ENCODE measurements at regions not wholly inside any gene's neighbourhood (a gene's known extent, or its start where the extent isn't known, plus 50 kb on each side); places are given as distances from the start of the nearest gene placed in this dataset.
A peak's percentile ranks its signal among the peaks of the same experiment; 100 is the strongest.
"Not testable (repeated sequence)": the region's sequence is repeated elsewhere in the genome, so short reads cannot be mapped to it uniquely, and the experiment has no call there.

DNA sequence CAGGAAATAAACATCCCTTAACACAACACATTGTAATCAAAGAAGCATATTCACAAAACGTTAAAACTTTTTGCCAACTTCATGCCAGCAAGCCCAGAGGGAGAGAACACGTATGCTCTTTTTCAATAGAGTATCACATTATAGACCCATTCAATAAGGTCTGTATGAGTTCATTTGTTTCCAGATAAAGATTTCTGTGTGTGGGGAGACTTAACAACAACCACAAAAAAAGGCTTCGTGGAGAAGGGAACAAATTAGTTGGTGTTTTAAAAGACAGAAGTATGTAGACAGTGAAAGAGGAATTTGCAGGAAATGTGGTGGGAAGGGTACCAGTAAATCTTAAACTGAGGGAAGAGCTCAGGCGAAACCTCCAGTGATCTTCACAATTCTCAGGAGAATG, 103.4 kb downstream of the SPDYE17 start:
- H3K4me3 ChIP-seq (replicated peaks; ENCODE audit: low read depth, low read length); DNase-seq (ENCODE audit: extremely low read depth, low read depth): not testable (repeated sequence)

DNA sequence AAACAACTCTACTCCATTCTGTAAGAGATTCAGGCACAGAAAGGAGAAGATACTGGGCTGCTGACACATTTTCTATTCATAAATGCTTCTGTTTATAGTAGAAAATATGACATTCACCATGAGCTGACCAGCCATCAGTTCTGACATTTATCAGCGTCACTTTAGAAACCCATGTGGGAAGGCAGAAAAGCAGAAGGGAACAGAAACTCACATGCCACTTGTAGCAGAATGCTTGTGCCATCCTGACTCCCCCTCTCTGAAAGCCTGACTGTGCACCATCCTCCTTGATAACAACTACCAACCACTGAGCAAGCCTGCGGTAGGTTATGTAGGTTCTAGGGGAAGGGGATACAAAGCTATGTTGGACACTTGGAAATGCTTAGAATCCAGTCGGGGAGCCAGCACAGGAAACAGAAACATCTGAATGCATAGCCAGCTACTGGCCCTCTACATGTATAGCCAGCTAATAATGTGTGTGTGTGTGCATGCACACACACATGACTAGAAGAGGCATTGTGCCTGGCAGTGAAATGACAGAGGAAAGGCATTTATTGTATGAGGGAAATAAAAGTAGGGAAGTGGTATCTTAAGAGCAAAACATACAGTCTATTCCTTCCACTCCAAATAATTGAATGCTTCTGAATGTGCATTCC, 104.3 kb downstream of the SPDYE17 start:
- DNase-seq (ENCODE audit: extremely low read depth, low read depth); H3K4me3 ChIP-seq (replicated peaks; ENCODE audit: low read depth, low read length): not testable (repeated sequence)

DNA sequence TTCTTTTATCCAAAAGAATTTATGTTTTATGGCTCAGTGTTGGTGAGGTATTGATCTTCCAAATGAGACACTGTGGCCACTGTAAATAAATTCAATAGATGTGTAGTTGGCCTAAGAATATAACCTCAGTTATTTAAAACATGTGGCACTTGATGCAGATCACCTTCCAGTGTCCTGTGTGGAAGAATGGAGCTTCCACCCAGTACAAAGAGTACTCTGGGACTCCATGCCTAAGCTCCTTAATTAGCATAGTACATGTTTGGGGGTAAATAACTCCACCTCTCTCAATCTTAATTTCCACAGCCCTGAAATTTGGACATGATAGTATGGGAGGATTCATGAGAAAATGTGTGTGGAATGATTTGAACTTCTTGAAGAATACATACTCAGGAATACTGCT, 105.7 kb downstream of the SPDYE17 start:
- not testable (repeated sequence) for H3K4me3 ChIP-seq (replicated peaks; ENCODE audit: low read depth, low read length)

DNA sequence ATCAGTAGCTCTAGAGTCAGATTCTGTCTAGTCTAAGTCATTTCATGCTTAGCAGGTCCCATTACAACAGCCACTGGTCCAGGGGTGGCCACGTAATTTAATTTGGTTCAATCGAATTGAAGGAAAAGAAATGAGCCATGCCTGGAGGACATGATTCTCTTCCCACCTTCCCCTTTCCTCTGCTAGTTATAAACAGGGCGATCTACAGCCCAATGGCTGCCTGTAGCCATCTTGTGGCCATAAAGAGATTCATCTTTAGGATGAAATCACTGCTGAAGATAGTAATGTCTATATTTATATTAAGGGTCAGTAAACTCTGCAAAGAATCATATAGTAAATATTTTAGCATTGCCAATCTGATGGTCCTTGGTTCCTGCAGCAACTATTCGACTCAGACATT, 107.4 kb downstream of the SPDYE17 start:
- TF ChIP-seq, protein P1, sequence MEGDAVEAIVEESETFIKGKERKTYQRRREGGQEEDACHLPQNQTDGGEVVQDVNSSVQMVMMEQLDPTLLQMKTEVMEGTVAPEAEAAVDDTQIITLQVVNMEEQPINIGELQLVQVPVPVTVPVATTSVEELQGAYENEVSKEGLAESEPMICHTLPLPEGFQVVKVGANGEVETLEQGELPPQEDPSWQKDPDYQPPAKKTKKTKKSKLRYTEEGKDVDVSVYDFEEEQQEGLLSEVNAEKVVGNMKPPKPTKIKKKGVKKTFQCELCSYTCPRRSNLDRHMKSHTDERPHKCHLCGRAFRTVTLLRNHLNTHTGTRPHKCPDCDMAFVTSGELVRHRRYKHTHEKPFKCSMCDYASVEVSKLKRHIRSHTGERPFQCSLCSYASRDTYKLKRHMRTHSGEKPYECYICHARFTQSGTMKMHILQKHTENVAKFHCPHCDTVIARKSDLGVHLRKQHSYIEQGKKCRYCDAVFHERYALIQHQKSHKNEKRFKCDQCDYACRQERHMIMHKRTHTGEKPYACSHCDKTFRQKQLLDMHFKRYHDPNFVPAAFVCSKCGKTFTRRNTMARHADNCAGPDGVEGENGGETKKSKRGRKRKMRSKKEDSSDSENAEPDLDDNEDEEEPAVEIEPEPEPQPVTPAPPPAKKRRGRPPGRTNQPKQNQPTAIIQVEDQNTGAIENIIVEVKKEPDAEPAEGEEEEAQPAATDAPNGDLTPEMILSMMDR (IDR thresholded peaks at IDR 0.05; ENCODE audit: low read depth, low read length, missing control alignments), result peak; percentile 5
- not testable (repeated sequence) for H3K4me3 ChIP-seq (replicated peaks; ENCODE audit: low read depth, low read length); DNase-seq (ENCODE audit: extremely low read depth, low read depth)

More for the DNA sequence above, 105.7 kb downstream of the SPDYE17 start:
- DNase-seq (ENCODE audit: extremely low read depth, low read depth), result not testable (repeated sequence)

DNA sequence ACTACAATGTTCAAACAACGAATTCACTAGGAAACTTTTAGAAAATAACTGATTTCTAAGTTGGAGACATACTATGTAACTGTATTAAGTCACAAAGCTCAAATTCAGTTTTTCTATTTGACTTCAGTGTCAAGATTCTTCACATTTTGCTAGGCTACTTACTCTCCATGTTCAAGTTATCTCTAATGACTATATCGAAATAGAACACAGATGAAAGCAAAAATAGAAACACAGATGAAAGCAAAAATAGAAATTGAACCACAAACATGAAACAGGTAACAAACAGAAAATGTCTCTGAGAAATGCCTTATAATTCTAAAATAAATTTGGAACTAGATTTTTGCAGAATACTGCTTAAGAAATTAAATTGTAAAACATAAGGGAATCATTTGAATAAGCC, 113.5 kb downstream of the SPDYE17 start:
- DNase-seq (ENCODE audit: extremely low read depth, low read depth); H3K4me3 ChIP-seq (replicated peaks; ENCODE audit: low read depth, low read length): not testable (repeated sequence)

DNA sequence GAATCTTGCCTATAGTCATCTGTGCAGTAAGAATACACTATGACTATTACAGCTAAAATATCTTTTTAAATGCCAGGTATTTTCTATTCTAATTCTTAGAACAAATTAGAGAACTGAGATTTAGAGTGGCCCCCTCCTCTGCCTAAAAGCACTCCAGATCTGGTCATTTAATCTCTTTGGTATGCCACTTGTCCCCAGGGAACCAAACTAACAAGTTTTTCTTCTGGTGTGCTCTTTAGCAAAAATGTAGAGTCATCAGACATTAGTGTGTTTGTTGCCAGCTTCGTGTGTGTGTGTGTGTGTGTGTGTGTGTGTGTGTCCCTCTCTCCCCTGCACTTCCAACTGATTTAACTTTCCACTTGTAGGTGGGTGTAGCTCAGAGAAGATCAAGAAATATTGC, 117.8 kb downstream of the SPDYE17 start:
- not testable (repeated sequence) for DNase-seq (ENCODE audit: extremely low read depth, low read depth); H3K4me3 ChIP-seq (replicated peaks; ENCODE audit: low read depth, low read length)

DNA sequence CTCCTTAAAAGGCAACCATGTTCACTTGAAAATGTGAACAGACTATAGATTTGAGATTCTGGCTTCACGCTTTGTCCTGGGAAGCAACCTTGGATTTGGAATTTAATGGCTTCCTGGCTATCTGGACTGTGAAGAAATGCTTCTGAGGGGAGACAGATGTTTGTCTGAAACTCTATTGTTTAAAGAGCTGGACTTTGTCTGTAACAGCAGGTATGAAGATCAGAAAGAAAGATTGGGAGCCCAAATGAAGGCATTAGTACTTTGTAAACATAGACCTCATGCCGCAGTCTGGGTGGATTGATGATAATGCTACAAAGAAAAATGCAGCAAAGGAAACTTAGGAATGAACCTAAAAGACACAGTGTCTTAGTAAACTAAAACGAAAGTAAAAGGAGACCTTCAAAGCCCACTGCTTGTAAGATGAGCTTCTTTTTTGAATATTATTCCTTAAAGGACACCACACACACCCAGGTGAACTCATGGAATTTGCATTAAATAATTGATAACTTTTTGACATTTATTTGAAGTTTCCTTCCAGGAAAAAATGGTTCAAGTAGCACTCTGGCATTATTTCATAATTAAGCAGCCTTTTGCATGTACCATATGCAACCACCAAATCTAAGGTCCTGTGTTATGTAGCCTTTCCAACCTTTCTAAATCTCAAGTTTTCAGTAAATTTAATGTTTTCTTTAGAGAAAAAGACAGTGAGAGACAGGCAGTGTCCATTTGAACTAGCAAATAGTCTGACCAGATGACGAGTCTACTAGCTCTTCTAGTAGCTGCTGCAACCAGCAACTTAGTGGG, 119.9 kb downstream of the SPDYE17 start:
- H3K4me3 ChIP-seq (replicated peaks; ENCODE audit: low read depth, low read length); DNase-seq (ENCODE audit: extremely low read depth, low read depth): not testable (repeated sequence)

DNA sequence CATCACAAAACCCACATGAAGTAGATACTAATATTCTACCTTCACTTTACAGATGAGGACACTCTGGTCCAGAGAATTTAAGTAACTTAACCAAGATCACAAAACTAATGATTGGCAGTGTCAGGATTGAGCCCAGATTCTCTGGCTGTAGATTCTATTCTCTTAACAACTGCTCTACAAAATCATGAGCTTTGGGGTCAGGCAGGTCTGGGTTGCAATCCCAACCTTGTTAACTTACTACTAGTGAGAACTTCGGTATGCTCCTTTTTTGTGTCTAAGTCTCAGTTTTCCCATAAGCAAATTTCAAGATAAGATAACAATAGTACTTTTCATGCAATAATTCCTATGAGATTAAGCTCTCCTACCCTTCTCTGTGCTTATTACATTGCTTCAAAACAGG, 127.5 kb downstream of the SPDYE17 start:
- DNase-seq (ENCODE audit: extremely low read depth, low read depth); H3K4me3 ChIP-seq (replicated peaks; ENCODE audit: low read depth, low read length): not testable (repeated sequence)

DNA sequence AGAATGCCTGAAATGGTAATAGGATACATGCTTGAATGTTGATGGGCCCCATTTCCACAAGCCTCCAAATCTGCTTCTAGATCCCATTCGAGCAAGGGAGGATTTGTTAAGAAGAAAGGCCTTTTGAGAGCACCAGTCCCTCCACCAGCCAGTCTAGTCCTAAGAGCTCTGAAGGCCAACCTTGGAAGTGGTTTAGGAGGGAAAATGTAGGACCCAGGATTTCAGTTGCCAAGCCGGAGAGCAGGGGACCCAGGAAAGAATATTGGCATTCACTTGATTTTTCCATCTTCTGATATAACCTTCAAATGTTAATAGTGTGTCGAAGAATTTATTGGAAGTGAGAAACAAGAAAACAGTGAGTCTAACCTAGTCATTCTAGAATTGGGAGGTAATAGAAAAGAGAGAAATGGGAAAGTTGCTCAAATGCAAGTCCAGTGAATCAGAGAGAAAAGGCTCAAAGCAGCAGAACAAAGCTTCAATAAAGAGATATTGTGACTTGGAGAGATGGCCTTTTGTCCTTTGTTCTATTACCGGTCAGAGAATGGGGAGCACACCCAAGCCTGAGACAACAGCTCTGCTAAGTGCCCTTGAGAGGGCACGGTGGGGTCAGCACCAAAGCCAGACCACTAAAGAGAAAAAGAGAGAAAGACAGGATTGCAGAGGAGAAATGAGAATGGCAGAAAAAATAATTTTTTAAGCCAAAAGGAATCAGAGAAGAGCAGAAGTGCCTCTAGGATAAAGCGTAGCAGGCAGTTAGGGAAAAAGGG, 130.0 kb downstream of the SPDYE17 start:
- H3K4me3 ChIP-seq (replicated peaks; ENCODE audit: low read depth, low read length); DNase-seq (ENCODE audit: extremely low read depth, low read depth): not testable (repeated sequence)

DNA sequence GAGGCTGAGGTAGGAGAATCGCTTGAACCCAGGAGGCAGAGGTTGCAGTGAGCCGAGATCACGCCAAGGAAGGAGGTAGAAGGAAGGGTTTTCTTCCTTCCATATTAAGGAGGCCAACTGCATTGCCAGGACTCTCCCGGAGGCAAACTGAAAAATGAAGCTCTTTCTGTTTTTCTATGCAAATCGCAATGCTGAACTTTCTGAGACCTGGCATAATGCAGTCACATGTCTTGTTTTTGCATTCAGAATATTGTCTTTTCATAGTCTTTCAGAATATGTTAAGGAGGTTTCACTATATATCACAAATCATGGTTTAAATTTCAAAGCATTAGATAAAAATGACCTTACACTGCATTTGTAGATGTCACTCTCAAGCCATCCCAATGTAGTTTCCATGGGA, 133.4 kb downstream of the SPDYE17 start:
- H3K4me3 ChIP-seq (replicated peaks; ENCODE audit: low read depth, low read length); DNase-seq (ENCODE audit: extremely low read depth, low read depth): not testable (repeated sequence)

DNA sequence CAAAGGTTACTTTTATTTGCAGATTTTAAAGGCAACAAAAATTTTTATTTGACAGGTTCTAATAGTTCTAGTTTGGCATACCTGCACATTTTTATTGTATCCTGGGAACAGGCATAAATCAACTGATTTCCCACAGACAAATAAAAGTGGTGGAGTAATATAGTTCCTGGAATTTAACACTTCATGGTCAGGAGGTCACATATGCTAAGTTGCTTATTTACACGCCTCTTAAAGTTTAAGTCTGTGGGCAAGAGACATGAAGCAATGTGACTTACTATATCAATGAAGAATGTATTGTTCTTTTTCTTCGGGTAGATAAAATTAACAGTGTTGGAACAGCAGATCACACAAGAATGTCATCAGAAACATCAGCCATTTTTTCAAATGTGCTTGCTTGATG, 135.2 kb downstream of the SPDYE17 start:
- DNase-seq (ENCODE audit: extremely low read depth, low read depth), result peak; percentile 22
- H3K4me3 ChIP-seq (replicated peaks; ENCODE audit: low read depth, low read length), result not testable (repeated sequence)

DNA sequence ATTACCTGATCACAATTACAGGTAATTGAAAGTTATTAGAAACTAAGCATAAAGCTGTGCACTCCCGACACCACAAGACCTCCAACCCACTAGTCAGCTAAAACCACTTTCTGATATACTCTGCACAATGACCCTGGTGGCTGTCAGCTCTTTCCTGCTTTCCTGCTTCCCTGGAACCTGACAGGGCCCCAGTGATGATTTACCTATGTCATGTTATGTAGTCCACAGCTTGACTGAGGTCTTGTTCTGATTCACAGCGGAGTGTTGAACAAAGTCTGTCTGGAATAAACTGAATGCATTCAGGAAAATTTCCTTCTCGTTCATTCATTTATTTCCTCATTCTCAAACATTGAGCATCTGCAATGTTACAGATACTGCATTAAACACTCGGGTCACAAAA, 136.5 kb downstream of the SPDYE17 start:
- DNase-seq (ENCODE audit: extremely low read depth, low read depth); H3K4me3 ChIP-seq (replicated peaks; ENCODE audit: low read depth, low read length): not testable (repeated sequence)

DNA sequence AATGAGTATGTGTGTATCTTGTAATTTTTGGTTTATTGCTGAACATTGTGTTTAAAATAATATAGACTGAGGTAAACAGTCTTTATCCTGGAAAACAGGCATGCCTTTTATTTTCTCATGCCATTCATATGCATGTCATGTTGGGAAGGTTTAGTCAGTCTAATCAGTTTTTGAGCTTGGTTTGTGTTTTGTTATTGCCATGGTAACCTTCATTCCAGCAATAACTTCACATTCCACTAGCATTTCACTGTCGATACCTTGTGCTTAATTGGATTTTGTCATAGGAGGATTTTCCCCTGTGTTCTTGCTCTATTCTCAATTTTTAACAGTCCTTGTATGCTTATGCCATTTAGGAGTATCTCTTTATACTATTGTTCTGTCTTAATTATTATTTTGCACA, 140.4 kb downstream of the SPDYE17 start:
- not testable (repeated sequence) for DNase-seq (ENCODE audit: extremely low read depth, low read depth); H3K4me3 ChIP-seq (replicated peaks; ENCODE audit: low read depth, low read length)

DNA sequence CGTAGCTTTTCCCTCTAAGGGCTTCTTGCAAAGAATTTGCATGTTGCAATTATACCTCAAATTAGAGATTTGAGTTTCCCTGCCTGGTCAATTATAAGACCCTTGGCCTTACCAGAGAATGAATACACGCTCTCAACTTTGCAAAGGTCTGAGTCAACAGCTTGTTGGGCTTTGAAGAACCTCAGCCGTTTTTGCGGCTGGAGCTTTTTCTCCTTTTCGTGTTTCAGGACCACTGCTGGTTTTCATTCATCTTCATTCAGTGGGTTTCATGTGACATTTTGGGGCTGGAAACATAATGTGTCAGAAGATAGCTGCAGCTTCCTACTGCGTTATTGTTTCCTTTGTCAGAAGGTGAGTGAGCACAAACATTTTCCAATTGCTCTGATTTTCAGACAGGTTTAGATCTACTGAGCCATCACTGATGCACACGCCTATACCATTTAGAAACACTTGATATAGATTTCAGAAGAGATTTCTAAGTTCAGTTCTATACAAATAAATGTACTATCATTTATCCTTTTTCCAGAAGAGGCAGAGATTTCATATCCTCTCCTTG, 152.3 kb downstream of the SPDYE17 start:
- H3K4me3 ChIP-seq (replicated peaks; ENCODE audit: low read depth, low read length); DNase-seq (ENCODE audit: extremely low read depth, low read depth): not testable (repeated sequence)

DNA sequence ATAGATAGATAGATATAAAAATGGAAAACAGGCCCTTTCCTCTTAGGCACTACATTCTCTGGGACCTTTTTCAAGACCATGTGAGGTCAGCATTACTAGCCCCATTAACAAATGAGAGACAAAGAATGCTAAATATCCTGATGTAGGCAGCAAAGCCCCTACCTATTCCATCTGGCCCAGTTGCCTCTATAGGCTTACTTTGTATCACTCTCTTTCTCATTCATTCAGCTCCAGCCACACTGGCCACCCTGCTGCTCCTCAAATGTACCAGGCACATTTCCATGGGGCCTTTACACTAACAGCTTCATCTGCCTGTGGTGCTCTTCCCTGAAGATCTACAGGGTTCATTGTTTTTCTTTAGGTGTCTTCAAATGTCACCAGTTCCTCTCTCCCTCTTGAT, 156.4 kb downstream of the SPDYE17 start:
- not testable (repeated sequence) for DNase-seq (ENCODE audit: extremely low read depth, low read depth); H3K4me3 ChIP-seq (replicated peaks; ENCODE audit: low read depth, low read length)

DNA sequence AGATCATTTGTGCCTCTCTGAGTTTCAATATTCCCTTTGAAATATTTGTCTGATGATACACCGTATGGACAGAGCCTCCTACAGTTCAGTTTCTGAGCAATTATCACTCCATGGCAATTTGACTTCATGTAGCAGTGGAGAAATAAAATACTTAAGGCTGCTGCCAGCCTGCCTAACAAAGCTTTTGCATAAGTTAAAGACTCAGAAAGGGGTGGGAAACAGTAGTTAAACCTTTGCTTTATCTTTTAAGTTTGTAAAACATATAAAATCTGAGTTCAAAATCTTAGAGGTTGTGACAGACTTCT, 161.7 kb downstream of the SPDYE17 start:
- not testable (repeated sequence) for DNase-seq (ENCODE audit: extremely low read depth, low read depth); H3K4me3 ChIP-seq (replicated peaks; ENCODE audit: low read depth, low read length)

DNA sequence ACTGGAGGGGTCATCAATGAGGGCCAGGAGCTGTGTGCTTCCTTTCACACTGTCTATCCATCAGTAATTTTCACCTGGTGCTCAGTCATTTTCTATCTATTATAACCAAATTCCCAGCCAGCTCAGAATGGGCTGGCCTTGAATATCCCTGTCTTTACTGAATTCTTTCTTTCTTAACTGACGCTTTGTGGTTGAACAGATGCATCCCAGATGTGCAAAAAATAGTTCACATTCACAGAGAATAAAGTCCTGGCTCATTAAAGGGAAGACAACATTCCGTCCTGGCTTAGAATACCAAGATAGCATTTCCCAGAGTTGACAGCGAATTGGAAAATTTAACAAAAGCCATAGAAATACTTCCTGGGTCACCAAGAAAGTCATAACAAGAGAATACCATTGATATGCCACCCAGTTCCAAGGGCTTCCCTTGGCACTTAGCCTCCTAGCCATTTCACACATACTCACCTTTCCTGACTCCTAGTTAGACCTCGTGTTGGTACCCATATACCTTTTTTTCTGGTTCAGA, 164.7 kb downstream of the SPDYE17 start:
- not testable (repeated sequence) for H3K4me3 ChIP-seq (replicated peaks; ENCODE audit: low read depth, low read length)
- DNase-seq (ENCODE audit: extremely low read depth, low read depth), result peak; percentile 12

Measured in HFF-Myc (cell line).